H1 (cell line): ENCODE measurements at regions not wholly inside any gene's neighbourhood (a gene's known extent, or its start where the extent isn't known, plus 50 kb on each side); places are given as distances from the start of the nearest gene placed in this dataset.

Source experiments
- CREB1 ChIP-seq: IDR thresholded peaks from 2 replicates; pipeline ENCODE4 v1.6.1; 2012; ENCODE audit warnings: inconsistent platforms
- EP300 ChIP-seq, 2 experiments: IDR thresholded peaks; 1 replicate in 1 of 2; 2 replicates in 1 of 2; pipeline ENCODE4 v1.6.1; 2011 to 2012; ENCODE audit warnings: low read depth in 2 of 2, low read length in 2 of 2, mild to moderate bottlenecking in 2 of 2, borderline replicate concordance in 1 of 2, inconsistent platforms in 1 of 2, moderate library complexity in 1 of 2
- KDM1A ChIP-seq: fragments of 200-600, 300-600 bp; sonication (generic); IDR thresholded peaks from 2 replicates; pipeline ENCODE4 v1.7.1; 2016; ENCODE audit warnings: mild to moderate bottlenecking, low read length, borderline replicate concordance
- POU5F1 ChIP-seq: IDR thresholded peaks from 2 replicates; pipeline ENCODE4 v1.6.1; 2011; ENCODE audit warnings: low read depth, mild to moderate bottlenecking, low read length, moderate library complexity
- SIRT6 ChIP-seq: IDR thresholded peaks from one replicate; pipeline ENCODE4 v1.7.1; 2012; ENCODE audit warnings: low read length, inconsistent platforms
- SRF ChIP-seq: IDR thresholded peaks from 2 replicates; pipeline ENCODE4 v1.6.1; 2011; ENCODE audit warnings: mild to moderate bottlenecking, low read depth, low read length, moderate library complexity

GRCh38 chr7:119640861-119641260 lies 632.1 kb upstream of the KCND2 start (continued):
- TF ChIP-seq POU5F1 (no peak), EP300 (IDR thresholded peaks at IDR 0.05; ENCODE audit: borderline replicate concordance in 1 of 2, low read depth in 2 of 2, low read length in 2 of 2) (no peak), SIRT6 (no peak), KDM1A (no peak), CREB1 (no peak), SRF (no peak)
